ENCODE measurements at regions not wholly inside any gene's neighbourhood (a gene's known extent, or its start where the extent isn't known, plus 50 kb on each side); places are given as distances from the start of the nearest gene placed in this dataset.
"Not testable (repeated sequence)": the region's sequence is repeated elsewhere in the genome, so short reads cannot be mapped to it uniquely, and the experiment has no call there.

GRCh38 chr1:113201560-113201959 is 128.6 kb downstream of the LRIG2 start:
- Mint-ChIP-seq H3K36me3 (ENCODE audit: insufficient read depth) (no peaks in the 10 kb centered on the region), H3K9me3 (ENCODE audit: low read depth) (peaks cover 7% of the 10 kb centered on the region), H3K4me3 (ENCODE audit: low read depth) (no peak overlapping the region), H3K4me1 (ENCODE audit: low read depth) (peaks cover 9% of the 10 kb centered on the region), H3K27me3 (no peaks in the 10 kb centered on the region), H3K27ac (no peak overlapping the region)
- TF ChIP-seq, protein P1, sequence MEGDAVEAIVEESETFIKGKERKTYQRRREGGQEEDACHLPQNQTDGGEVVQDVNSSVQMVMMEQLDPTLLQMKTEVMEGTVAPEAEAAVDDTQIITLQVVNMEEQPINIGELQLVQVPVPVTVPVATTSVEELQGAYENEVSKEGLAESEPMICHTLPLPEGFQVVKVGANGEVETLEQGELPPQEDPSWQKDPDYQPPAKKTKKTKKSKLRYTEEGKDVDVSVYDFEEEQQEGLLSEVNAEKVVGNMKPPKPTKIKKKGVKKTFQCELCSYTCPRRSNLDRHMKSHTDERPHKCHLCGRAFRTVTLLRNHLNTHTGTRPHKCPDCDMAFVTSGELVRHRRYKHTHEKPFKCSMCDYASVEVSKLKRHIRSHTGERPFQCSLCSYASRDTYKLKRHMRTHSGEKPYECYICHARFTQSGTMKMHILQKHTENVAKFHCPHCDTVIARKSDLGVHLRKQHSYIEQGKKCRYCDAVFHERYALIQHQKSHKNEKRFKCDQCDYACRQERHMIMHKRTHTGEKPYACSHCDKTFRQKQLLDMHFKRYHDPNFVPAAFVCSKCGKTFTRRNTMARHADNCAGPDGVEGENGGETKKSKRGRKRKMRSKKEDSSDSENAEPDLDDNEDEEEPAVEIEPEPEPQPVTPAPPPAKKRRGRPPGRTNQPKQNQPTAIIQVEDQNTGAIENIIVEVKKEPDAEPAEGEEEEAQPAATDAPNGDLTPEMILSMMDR (IDR thresholded peaks at IDR 0.05; ENCODE audit: unreplicated experiment), result no peak
- DNase-seq (ENCODE audit: low spot score, unreplicated experiment), result no peak

DNA sequence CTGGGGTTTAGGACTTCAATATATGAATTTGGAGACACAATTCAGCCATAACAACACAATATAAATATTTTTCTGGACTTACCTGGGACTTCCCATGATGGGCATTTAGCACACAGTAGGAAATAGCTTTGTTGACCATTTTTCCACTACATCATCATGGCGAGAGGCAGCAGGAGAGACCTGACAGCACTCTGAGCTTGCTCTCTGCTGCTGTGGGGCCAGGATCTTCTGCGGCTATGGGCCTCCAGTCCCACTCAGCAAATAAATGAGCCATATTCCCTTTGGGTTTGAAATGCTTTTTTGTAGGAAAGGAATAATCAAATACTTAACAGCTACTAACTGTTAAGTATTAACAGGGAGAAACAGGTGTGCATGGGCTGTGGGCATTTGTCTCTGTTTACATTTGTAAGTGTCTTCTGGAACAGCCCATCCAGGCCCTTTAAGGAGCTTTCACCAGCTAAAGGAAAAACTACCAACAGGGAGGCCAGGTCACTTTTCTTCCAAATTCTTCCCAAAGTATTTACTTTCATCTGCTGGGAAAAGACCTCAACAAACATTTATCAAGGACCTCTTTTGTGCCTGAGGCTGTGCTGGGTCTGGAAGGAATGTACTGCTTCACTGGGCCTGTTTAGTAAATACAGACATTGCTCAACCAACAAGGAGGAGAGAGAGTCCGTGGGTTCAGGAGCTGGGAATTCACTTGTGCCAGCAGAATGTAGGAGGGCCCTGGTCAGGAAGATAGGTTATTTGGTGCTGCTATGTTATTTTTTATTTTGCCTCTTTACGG is 133.2 kb downstream of the LRIG2 start:
- Mint-ChIP-seq H3K4me3 (ENCODE audit: low read depth) (no peak overlapping the region), H3K4me1 (ENCODE audit: low read depth) (peaks cover 41% of the 10 kb centered on the region), H3K9me3 (ENCODE audit: low read depth) (peaks cover 7% of the 10 kb centered on the region), H3K27ac (peak overlapping the region; percentile 40), H3K27me3 (no peaks in the 10 kb centered on the region), H3K36me3 (ENCODE audit: insufficient read depth) (no peaks in the 10 kb centered on the region)
- no peak for DNase-seq (ENCODE audit: low spot score, unreplicated experiment)
- TF ChIP-seq, protein P1 (IDR thresholded peaks at IDR 0.05; ENCODE audit: unreplicated experiment), result no peak

- Mint-ChIP-seq H3K27ac (no peak overlapping the region), H3K4me1 (ENCODE audit: low read depth) (peaks cover 45% of the 10 kb centered on the region), H3K27me3 (no peaks in the 10 kb centered on the region), H3K36me3 (ENCODE audit: insufficient read depth) (no peaks in the 10 kb centered on the region), H3K4me3 (ENCODE audit: low read depth) (no peak overlapping the region), H3K9me3 (ENCODE audit: low read depth) (peaks cover 7% of the 10 kb centered on the region)
- DNase-seq (ENCODE audit: low spot score, unreplicated experiment), result no peak
- TF ChIP-seq, protein P1 (IDR thresholded peaks at IDR 0.05; ENCODE audit: unreplicated experiment), result no peak
Measured at GRCh38 chr1:113207019-113207418, 134.0 kb downstream of the LRIG2 start.

- no peaks in the 10 kb centered on the region for H3K27me3 Mint-ChIP-seq
- TF ChIP-seq, protein P1 (IDR thresholded peaks at IDR 0.05; ENCODE audit: unreplicated experiment), result no peak
- peaks cover 45% of the 10 kb centered on the region for H3K4me1 Mint-ChIP-seq (ENCODE audit: low read depth)
- H3K27ac Mint-ChIP-seq, result no peak overlapping the region
- H3K9me3 Mint-ChIP-seq (ENCODE audit: low read depth), result peaks cover 7% of the 10 kb centered on the region
- no peak overlapping the region for H3K4me3 Mint-ChIP-seq (ENCODE audit: low read depth)
- DNase-seq (ENCODE audit: low spot score, unreplicated experiment), result no peak
- no peaks in the 10 kb centered on the region for H3K36me3 Mint-ChIP-seq (ENCODE audit: insufficient read depth)
Measured at GRCh38 chr1:113207457-113207856, 134.5 kb downstream of the LRIG2 start.

- Mint-ChIP-seq H3K4me1 (ENCODE audit: low read depth) (peaks cover 45% of the 10 kb centered on the region), H3K9me3 (ENCODE audit: low read depth) (peaks cover 10% of the 10 kb centered on the region)
- H3K36me3 Mint-ChIP-seq (ENCODE audit: insufficient read depth); H3K4me3 Mint-ChIP-seq (ENCODE audit: low read depth); H3K27me3 Mint-ChIP-seq; H3K27ac Mint-ChIP-seq; DNase-seq (ENCODE audit: low spot score, unreplicated experiment): not testable (repeated sequence)
Measured at GRCh38 chr1:113208425-113208824, 135.4 kb downstream of the LRIG2 start.

- Mint-ChIP-seq H3K27me3 (no peaks in the 10 kb centered on the region), H3K4me3 (ENCODE audit: low read depth) (no peak overlapping the region), H3K36me3 (ENCODE audit: insufficient read depth) (peaks cover 2% of the 10 kb centered on the region), H3K9me3 (ENCODE audit: low read depth) (peaks cover 14% of the 10 kb centered on the region), H3K27ac (no peak overlapping the region), H3K4me1 (ENCODE audit: low read depth) (peaks cover 45% of the 10 kb centered on the region)
- TF ChIP-seq, protein P1 (IDR thresholded peaks at IDR 0.05; ENCODE audit: unreplicated experiment), result no peak
- DNase-seq (ENCODE audit: low spot score, unreplicated experiment), result no peak
Measured at GRCh38 chr1:113210248-113210647, 137.2 kb downstream of the LRIG2 start.

All from progenitor cell of endocrine pancreas (in vitro differentiated cells).